ENCODE measurements at regions not wholly inside any gene's neighbourhood (a gene's known extent, or its start where the extent isn't known, plus 50 kb on each side); places are given as distances from the start of the nearest gene placed in this dataset.

GRCh38 chr5:68147659-68148058, 67.9 kb upstream of the PIK3R1 start:
- TF ChIP-seq CTCF (IDR thresholded peaks at IDR 0.05) (no peak), EZH2 (IDR thresholded peaks at IDR 0.05; ENCODE audit: borderline replicate concordance, insufficient read depth, low read depth, low read length, poor library complexity, severe bottlenecking) (no peak)

Data from B cell (primary cell).